Neural crest cell (in vitro differentiated cells): ENCODE measurements at regions not wholly inside any gene's neighbourhood (a gene's known extent, or its start where the extent isn't known, plus 50 kb on each side); places are given as distances from the start of the nearest gene placed in this dataset.

ENCODE experiments used
- DNase-seq: peaks from one replicate; pipeline ENCODE4 v3.0.0; 2021; ENCODE audit warnings: low read depth, mixed read lengths, low spot score
- H3K27ac Mint-ChIP-seq: one replicate; pipeline ENCODE4 v1.8.0; 2021; ENCODE audit warnings: mild to moderate bottlenecking, mixed read lengths; ENCODE audit not compliant: unreplicated experiment
- H3K27me3 Mint-ChIP-seq: 2 replicates; pipeline ENCODE4 v1.8.0; 2021; ENCODE audit warnings: low read depth, mild to moderate bottlenecking, mixed read lengths
- H3K36me3 Mint-ChIP-seq: 2 replicates; pipeline ENCODE4 v1.8.0; 2021; ENCODE audit warnings: low read depth, mild to moderate bottlenecking, mixed read lengths
- H3K4me1 Mint-ChIP-seq: 2 replicates; pipeline ENCODE4 v1.8.0; 2021; ENCODE audit warnings: mixed read lengths
- H3K4me3 Mint-ChIP-seq: one replicate; pipeline ENCODE4 v1.8.0; 2021; ENCODE audit warnings: mild to moderate bottlenecking, mixed read lengths
- H3K9me3 Mint-ChIP-seq: 2 replicates; pipeline ENCODE4 v1.8.0; 2021; ENCODE audit warnings: mixed read lengths
- TF ChIP-seq, protein P1 (sequence below): fragments of 200-600 bp; sonication (generic); conservative IDR thresholded peaks from 2 replicates; pipeline ENCODE4 v1.5.0; 2021; ENCODE audit warnings: antibody characterized with exemption, mild to moderate bottlenecking

DNA sequence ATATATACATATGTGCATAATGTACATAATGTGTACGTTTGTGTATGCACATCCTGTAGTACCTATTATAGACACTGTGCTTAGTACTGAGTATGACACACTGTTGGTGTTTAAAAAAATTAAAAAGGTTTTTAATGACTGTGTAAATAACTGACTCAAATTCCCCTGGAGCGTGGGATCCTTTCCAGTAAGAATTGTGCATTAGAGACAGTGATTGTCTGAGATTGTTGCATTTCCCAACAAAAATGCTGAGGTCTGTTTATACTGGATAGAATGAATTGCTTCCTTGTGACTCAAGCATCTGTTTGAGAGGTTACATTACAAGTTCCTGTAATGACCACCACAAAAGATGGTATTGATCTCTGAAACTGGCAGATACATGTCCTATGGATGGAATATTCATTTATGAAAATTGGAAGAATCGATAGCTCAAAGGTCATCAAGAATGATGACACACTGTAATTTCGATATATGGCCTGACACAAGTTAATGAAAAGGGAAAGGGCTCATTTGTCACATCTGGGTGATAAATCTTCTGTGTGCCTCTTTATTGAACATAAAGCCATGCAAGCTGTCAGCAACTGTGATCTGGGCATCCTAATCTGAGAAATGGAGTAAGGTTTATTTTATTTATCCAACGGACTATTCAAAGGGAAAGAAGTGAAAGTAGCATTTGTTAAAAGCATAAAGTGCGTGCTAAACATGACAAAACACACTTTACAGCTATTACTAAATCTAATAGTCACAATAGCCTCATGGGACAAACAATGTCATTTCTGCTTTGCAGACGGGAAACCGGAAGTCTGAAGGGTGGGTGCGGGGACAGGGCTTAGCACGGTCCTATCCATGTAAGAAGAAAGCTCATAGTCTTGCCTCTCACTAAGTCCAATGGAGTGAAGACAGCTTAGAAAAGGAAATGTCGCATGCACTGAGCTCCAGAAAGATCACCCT, 228.8 kb downstream of the CDH11 start:
- Mint-ChIP-seq H3K4me1 (peaks cover 8% of the 10 kb centered on the region), H3K27ac (no peak overlapping the region), H3K27me3 (no peaks in the 10 kb centered on the region), H3K9me3 (peaks cover 4% of the 10 kb centered on the region), H3K4me3 (no peak overlapping the region), H3K36me3 (no peaks in the 10 kb centered on the region)
- no peak for DNase-seq
- TF ChIP-seq, protein P1, sequence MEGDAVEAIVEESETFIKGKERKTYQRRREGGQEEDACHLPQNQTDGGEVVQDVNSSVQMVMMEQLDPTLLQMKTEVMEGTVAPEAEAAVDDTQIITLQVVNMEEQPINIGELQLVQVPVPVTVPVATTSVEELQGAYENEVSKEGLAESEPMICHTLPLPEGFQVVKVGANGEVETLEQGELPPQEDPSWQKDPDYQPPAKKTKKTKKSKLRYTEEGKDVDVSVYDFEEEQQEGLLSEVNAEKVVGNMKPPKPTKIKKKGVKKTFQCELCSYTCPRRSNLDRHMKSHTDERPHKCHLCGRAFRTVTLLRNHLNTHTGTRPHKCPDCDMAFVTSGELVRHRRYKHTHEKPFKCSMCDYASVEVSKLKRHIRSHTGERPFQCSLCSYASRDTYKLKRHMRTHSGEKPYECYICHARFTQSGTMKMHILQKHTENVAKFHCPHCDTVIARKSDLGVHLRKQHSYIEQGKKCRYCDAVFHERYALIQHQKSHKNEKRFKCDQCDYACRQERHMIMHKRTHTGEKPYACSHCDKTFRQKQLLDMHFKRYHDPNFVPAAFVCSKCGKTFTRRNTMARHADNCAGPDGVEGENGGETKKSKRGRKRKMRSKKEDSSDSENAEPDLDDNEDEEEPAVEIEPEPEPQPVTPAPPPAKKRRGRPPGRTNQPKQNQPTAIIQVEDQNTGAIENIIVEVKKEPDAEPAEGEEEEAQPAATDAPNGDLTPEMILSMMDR = no peak

- Mint-ChIP-seq H3K9me3 (peaks cover 4% of the 10 kb centered on the region), H3K27me3 (no peaks in the 10 kb centered on the region), H3K36me3 (no peaks in the 10 kb centered on the region), H3K4me1 (peaks cover 8% of the 10 kb centered on the region), H3K27ac (no peak overlapping the region), H3K4me3 (no peak overlapping the region)
- no peak for DNase-seq
- TF ChIP-seq, protein P1 = no peak
These were observed 232.4 kb downstream of the CDH11 start for GRCh38 chr16:64889446-64889845.

DNA sequence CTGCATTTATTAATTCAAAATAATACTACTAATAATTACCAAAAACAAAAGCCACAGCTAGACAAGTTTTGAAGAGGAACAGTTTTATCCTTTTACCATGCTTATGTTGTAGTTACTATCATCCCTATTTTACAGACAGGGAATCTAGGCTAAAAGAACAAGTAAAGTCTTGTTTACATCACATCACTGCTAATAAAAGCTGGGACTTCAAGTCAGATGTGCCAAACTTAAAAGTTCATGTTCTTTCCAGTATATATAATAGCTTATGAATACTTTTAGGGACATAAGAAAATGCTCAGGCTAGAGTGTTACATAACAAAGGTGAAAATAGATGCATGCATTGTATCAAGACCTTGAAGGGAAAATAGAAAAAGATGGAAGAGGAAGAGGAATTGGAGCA, 234.2 kb downstream of the CDH11 start:
- Mint-ChIP-seq H3K4me3 (no peak overlapping the region), H3K36me3 (peaks cover 2% of the 10 kb centered on the region), H3K27ac (no peak overlapping the region), H3K27me3 (no peaks in the 10 kb centered on the region), H3K4me1 (peaks cover 8% of the 10 kb centered on the region), H3K9me3 (peaks cover 4% of the 10 kb centered on the region)
- TF ChIP-seq, protein P1 = no peak
- DNase-seq = no peak

GRCh38 chr16:64882078-64882784, 239.6 kb downstream of the CDH11 start:
- Mint-ChIP-seq H3K27ac (no peak overlapping the region), H3K36me3 (peaks cover 2% of the 10 kb centered on the region), H3K4me1 (no peaks in the 10 kb centered on the region), H3K9me3 (peaks cover under 1% of the 10 kb centered on the region), H3K27me3 (no peaks in the 10 kb centered on the region), H3K4me3 (no peak overlapping the region)
- TF ChIP-seq, protein P1 = no peak
- DNase-seq = no peak

DNA sequence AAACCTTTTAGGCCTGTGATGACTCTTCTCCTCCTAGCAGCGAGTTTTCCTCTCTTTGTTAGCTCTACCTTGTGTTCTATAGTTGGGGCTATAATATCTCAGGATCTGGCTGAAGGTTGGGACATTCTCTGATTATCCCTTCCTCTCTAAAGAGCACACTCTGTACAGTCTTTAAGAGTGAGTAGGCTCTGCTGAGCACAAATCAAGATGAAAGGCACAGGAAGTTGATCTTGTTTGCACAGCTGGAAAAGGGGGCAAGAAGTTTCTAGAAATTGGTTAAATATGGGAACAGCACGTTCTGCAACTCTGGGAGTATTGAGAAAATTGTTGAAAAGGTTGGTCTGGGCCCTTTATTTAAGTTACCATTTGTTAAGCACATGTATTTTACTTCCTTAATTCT, 240.9 kb downstream of the CDH11 start:
- Mint-ChIP-seq H3K27ac (no peak overlapping the region), H3K27me3 (no peaks in the 10 kb centered on the region), H3K4me3 (no peak overlapping the region), H3K4me1 (no peaks in the 10 kb centered on the region), H3K9me3 (peaks cover 10% of the 10 kb centered on the region), H3K36me3 (peaks cover 8% of the 10 kb centered on the region)
- DNase-seq = no peak
- TF ChIP-seq, protein P1 = no peak
